GM21825 (cell line): ENCODE measurements at regions not wholly inside any gene's neighbourhood (a gene's known extent, or its start where the extent isn't known, plus 50 kb on each side); places are given as distances from the start of the nearest gene placed in this dataset.
"Not testable (repeated sequence)": the region's sequence is repeated elsewhere in the genome, so short reads cannot be mapped to it uniquely, and the experiment has no call there.

Experiments used
- ATAC-seq: cut with Tn5 transposase; IDR thresholded peaks from one replicate; pipeline ENCODE4 v1.9.1; 2021; ENCODE audit warnings: mild to moderate bottlenecking, moderate library complexity; ENCODE audit not compliant: unreplicated experiment

DNA sequence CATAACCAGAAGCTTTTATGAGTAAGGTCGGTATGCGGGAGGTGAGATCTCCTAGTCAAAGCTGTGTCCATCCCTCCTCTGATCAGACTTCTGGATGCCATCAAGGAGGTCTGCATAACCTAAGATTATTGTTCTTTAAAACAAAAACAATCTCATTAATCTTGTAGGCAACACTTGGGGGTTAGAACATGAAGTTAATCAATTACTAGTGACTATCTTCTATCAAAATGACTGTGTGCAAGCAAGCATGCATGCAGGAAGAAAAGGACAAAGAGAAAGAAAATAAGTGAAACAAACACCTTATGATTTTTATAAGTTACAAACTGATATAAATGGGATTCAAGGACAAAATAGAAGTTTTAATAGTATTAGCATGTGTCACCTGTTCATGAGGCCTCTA, 2435.9 kb upstream of the PCDH20 start:
- ATAC-seq = no peak

DNA sequence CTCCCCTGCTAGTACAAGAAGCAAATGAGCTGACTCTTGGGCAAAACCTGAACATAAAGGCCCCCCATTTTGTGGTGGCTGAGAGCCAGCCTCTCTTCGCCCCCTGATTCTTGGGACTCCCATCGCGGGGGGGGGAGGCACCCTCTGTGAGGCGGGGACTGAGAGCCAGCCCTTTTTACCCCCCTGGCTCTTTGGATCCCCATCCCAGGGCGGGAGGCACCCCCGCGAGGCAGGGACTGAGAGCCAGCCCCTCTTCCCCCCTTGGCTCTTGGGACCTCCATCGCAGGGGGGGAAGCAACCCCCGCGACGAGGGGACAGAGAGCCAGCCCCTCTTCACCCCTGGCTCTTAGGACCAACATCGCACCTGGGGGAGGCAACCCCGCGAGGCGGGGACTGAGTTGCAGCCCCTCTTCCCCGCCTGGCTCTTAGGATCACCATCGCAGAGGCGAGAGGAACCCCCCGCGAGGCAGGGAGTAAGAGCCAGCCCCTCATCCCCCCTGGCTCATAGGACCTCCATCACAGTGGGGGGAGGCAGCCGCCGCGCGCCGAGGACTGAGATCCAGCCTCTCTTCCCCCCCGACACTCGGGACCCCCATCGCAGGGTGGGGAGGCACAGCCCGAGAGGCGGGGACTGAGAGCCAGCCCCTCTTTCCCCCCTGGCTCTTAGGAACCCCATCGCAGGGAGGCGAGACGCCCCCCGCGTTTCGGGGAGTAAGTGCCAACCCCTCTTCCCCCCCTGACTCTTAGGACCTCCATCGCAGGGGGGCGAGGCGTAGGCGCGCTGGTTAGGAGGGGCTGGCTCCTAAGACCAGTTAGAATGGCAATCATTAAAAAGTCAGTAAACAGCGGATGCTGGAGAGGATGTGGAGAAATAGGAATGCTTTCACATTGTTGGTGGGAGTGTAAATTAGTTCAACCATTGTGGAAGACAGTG, 2428.4 kb upstream of the PCDH20 start:
- no peak for ATAC-seq

DNA sequence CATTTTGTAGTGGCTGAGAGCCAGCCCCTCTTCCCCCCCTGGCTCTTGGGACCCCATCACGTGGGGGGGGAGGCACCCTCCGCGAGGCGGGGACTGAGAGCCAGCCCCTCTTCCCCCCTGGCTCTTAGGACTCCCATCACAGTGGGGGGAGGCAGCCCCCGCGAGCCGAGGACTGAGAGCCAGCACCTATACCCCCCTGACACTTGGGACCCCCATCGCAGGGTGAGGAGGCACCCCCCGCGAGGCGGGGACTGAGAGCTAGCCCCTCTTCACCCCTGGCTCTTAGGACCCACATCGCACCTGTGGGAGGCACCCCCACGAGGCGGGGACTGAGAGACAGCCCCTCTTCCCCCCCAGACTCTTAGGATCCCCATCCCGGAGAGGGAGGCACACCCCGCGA, 2426.5 kb upstream of the PCDH20 start:
- ATAC-seq = no peak

DNA sequence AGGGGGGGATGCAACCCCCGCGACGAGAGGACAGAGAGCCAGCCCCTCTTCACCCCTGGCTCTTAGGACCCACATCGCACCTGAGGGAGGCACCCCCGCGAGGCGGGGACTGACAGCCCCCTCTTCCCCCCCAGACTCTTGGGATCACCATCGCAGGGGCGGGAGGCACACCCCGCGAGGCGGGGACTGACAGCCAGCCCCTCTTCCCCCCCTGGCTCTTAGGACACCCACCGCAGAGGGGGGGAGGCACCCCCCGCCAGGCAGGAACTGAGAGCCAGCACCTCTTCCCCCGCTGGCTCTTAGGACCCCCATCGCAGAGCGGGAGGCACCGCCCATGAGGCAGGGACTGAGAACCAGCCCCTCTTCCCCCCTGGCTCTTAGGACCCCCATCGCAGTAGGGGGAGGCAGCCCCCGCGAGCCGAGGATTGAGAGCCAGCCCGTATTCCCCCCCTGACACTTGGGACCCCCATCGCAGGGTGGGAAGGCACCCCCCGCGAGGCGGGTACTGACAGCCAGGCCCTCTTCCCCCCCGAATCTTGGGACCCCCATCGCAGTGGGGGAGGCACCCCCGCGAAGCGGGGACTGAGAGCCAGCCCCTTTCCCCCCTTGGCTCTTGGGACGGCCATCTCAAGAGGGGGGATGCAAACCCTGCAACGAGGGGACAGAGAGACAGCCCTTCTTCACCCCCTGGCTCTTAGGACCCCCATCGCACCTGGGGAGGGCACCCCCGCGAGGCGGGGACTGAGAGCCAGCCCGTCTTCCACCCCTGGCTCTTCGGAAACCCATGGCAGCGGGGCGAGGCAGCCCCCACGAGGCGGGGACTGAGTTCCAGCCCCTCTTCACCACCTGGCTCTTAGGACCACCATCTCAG, 2425.1 kb upstream of the PCDH20 start:
- ATAC-seq = no peak

DNA sequence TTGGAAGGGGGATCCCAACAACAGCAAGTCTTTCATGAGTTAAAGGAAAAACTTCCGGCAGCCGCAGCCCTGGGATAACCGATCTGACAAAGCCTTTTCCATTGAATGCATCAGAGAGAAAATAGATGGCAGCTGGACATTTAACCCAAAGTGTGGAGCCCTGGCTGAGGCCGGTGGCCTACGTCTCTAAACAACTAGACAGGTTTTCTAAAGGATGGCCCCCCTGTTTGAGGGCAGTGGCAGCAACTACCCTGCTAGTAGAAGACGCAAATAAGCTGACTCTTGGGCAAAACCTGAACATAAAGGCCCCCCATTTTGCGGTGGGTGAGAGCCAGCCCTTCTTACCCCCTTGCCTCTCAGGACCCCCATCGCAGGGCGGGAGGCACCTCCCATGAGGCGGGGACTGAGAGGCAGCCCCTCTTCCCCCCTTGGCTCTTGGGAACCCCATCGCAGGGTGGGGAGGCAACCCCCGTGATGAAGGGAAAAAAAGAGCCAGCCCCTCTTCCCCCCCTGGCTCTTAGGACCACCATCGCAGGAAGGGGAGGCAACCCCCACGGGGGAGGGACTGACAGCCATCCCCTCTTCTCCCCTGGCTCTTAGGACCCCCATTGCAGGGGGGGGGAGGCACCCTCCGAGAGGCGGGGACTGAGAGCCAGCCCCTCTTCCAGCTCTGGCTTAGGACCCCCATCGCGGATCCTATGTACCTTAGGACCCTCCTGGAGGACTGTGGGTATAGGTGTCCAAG, 2422.9 kb upstream of the PCDH20 start:
- no peak for ATAC-seq

DNA sequence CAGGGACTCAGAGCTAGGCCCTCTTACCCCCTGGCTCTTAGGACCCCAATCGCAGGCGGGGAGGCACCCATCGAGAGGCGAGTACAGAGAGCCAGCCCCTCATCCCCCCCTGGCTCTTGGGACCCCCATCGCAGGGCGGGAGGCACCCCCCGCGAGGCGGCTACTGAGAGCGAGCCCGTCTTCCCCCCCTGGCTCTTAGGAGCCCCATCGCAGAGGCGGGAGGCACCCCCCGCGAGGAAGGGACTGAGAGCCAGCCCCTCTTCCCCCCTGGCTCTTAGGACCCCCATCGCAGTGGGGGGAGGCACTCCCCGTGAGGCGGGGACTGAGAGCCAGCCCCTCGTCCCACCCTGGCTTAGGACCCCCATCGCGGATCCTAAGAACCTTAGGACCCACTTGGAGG, 2422.1 kb upstream of the PCDH20 start:
- not testable (repeated sequence) for ATAC-seq

DNA sequence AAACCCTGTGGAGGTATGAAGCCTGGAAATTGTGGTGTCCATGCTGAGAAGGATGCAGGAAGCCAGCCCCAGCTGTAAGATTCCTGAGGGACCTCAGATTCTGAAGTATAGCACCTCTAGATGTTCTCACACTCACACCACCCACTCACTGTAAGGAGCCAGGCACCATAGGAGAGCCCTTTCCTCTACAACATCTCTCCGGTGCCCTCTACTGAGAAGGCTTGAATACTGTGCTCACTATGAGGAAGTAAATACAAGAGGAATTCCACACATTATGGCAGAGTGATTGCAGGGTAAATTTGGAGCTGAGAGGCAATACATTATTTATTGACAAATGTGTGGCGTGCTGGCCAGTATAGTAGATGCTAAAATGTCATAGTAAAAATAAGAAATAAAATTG, 2414.0 kb upstream of the PCDH20 start:
- not testable (repeated sequence) for ATAC-seq

DNA sequence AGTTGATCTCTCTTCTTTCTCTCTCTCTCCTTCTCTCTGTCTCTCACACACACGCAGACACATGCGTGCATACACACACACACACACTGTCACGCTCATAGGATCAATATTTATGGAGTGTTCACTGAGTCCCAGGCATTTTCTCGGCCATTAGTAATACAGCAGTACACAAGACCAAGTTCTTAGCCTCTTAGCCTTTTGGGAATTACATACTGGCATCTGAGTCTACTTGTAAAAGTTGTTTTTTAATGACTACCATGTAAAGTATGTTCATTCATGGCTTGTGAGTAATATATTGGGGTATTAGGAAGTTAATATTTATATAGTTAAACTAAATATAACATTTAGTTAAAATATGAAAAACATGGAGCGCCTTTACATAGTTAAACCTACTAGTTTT, 2406.1 kb upstream of the PCDH20 start:
- ATAC-seq = not testable (repeated sequence)

DNA sequence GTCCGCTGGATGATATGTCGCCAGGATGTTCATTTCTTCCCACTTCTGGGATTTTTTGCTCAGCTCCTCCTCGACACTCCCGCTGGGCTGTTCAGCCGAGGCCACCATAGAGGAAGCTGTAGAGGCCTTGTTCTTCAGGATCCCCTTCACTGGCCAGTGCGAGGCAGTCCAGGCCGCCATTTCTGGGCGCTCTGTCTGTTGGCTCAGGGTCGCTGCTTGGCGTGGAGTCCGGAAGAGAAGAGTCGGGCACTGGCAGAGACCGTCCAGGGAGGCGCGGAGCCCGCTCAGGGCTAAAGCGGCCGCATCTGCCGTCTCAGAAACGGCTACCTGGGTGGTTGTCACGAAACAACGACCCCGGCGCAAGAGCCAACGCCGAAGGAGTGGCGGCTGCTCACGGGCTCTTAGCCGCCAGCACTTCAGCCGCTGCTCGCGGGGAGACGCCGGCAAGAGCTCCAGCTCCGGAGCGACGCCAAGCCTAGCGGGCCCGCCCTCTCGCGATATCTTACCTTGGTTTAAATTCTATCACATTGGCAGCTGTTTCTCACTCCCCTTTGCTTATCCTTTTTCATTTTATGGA, 2395.9 kb upstream of the PCDH20 start:
- ATAC-seq = not testable (repeated sequence)

DNA sequence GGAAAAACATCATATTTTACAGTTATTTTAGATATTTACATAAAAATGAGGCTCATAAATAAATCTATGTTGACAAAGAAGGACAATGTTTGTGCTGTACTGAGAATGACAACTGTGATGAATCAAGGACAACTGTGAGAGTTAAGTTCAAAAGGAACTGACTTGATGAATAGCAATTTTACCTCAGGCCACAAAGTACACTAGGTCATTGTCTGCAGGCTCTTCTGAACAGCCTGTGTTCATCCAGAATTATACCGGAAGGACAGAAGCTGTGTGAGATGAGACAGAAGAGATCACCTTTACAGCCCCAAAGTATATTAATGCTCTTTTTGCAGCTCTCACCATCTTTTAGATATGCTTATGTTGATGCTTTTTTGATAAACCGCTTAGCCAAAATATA, 2375.5 kb upstream of the PCDH20 start:
- not testable (repeated sequence) for ATAC-seq

DNA sequence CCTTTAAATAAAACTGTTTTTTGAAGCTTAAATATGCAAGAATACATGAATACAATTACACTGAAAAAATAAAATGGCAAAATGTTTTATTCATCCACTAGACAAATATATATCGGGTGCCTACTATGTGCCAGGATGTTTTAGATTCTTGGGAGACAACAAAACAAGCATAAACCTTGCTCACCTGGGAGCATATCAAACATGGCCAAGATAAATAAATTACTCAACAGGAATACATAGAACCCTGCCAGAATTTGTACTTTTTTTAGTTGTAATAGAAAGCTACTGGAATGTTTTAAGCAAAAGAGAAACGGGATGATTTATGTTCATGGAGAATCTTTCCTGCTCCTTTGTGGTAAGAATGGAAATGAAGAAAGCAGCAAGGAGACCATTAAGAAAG, 2358.5 kb upstream of the PCDH20 start:
- no peak for ATAC-seq

DNA sequence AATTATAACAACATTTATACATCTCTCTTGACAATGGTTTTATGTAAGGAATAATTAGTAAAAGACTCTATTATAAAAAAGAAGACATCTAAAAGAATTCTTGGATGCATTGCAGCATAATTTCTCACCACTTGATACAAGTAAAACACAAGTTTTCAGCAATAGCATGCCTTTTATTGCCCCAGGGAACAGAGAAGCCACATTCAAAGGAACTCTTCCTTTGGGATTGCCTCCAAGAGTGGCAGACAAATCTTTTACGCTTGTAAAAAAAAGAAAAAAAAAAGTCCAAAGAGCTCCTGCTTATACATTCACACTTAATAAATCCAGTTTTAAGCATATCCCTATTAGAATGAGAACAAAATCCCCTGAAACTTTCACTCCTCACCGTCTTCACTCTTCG, 2357.8 kb upstream of the PCDH20 start:
- ATAC-seq = no peak

DNA sequence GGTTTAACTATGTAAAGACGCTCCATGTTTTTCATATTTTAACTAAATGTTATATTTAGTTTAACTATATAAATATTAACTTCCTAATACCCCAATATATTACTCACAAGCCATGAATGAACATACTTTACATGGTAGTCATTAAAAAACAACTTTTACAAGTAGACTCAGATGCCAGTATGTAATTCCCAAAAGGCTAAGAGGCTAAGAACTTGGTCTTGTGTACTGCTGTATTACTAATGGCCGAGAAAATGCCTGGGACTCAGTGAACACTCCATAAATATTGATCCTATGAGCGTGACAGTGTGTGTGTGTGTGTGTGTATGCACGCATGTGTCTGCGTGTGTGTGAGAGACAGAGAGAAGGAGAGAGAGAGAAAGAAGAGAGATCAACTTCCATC, 2342.0 kb upstream of the PCDH20 start:
- ATAC-seq = not testable (repeated sequence)

DNA sequence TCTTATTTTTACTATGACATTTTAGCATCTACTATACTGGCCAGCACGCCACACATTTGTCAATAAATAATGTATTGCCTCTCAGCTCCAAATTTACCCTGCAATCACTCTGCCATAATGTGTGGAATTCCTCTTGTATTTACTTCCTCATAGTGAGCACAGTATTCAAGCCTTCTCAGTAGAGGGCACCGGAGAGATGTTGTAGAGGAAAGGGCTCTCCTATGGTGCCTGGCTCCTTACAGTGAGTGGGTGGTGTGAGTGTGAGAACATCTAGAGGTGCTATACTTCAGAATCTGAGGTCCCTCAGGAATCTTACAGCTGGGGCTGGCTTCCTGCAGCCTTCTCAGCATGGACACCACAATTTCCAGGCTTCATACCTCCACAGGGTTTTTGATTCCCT, 2334.2 kb upstream of the PCDH20 start:
- not testable (repeated sequence) for ATAC-seq

DNA sequence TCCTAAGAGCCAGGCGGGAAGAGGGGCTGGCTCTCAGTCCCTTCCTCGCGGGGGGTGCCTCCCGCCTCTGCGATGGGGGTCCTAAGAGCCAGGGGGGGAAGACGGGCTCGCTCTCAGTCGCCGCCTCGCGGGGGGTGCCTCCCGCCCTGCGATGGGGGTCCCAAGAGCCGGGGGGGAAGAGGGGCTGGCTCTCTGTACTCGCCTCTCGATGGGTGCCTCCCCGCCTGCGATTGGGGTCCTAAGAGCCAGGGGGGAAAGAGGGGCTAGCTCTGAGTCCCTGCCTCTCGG, 2326.1 kb upstream of the PCDH20 start:
- ATAC-seq = not testable (repeated sequence)

DNA sequence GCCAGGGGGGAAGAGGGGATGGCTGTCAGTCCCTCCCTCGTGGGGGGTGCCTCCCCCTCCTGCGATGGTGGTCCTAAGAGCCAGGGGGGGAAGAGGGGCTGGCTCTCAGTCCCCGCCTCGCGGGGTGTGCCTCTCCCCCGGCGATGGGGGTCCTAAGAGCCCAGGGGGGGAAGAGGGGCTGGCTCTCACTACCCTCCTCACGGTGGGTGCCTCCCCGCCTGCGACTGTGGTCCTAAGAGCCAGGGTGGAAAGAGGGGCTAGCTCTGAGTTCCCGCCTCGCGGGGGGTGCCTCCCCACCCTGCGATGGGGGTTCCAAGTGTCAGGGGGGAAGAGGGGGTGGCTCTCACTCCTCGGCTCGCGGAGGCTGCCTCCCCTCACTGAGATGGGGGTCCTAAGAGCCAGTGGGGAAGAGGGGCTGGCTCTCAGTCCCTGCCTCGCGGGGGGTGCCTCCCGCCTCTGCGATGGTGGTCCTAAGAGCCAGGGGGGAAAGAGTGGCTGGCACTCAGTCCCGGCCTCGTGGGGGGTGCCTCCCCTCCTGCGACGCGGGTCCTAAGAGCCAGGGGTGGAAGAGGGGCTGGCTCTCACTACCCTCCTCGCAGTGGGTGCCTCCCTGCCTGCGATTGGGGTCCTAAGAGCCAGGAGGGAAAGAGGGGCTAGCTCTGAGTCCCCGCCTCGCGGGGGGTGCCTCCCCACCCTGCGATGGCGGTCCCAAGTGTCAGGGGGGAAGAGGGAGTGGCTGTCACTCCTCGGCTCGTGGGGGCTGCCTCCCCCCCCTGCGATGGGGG, 2325.6 kb upstream of the PCDH20 start:
- ATAC-seq = no peak

DNA sequence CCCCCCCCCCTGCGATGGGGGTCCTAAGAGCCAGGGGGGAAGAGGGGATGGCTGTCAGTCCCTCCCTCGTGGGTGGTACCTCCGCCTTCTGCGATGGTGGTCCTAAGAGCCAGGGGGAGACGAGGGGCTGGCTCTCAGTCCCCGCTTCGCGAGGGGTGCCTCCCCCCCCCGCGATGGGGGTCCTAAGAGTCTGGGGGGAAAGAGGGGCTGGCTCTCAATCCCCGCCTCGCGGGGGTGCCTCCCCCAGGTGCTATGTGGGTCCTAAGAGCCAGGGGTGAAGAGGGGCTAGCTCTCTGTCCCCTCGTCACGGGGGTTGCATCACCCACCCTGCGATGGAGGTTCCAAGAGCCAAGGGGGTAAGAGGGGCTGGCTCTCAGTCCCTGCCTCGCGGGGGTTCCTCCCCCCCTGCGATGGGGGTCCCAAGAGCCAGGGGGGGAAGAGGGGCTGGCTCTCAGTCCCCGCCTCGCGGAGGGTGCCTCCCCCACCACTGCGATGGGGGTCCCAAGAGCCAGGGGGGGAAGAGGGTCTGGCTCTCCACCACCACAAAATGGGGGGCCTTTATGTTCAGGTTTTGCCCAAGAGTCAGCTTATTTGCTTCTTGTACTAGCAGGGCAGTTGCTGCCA, 2323.6 kb upstream of the PCDH20 start:
- ATAC-seq = not testable (repeated sequence)

DNA sequence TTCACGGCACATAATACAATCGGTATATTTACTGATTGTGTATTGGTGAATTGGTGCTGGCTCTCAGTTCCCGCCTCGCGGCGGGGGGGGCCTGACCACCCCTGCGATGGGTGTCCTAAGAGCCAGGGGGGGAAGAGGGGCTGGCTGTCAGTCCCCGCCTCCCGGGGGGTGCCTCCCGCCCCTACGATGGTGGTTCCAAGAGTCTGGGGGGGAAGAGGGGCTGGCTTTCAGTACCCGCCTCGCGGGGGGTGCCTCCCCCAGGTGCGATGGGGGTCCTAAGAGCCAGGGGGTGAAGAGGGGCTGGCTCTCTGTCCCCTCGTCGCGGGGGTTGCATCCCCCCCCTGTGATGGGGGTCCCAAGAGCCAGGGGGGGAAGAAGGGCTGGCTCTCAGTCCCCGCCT, 2321.8 kb upstream of the PCDH20 start:
- no peak for ATAC-seq

DNA sequence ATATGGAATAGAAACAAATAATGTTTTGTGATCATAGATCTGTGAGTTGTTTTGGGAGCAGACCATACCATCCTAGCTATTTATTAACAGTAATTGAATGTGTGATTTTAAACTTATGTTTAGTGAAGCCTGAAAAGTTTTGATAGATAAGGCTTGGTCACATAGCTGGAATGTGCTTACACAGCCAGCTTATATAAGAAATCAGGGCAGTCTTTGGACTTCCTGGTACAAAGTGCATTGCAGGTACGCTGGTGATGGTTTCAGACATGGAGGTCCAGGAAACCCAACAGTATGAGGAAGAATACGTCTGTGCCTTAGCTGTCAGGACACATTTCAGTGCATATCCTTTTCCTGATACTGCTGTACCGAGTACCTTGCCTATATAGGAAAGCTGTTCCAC, 2316.2 kb upstream of the PCDH20 start:
- no peak for ATAC-seq

DNA sequence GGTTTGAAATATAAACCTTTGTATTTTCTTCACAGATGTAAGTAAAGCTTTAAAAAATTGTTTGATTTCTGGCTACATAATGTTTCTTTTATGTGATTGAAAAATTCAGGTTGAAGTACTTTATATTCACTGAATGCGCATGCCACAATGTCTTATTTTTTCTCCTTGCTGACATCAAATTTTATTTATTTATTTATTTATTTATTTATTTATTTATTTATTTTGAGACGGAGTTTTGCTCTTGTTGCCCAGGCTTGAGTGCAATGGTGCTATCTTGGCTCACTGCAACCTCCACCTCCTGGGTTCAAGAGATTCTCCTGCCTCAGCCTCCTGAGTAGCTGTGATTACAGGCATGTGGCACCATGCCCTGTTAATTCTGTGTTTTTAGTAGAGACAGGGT, 2296.5 kb upstream of the PCDH20 start:
- not testable (repeated sequence) for ATAC-seq
